GM18502 (cell line): ENCODE measurements at regions not wholly inside any gene's neighbourhood (a gene's known extent, or its start where the extent isn't known, plus 50 kb on each side); places are given as distances from the start of the nearest gene placed in this dataset.

Source experiments
- ATAC-seq: cut with Tn5 transposase; IDR thresholded peaks from one replicate; pipeline ENCODE4 v1.9.1; 2021; ENCODE audit warnings: mild to moderate bottlenecking; ENCODE audit not compliant: unreplicated experiment, poor library complexity

DNA sequence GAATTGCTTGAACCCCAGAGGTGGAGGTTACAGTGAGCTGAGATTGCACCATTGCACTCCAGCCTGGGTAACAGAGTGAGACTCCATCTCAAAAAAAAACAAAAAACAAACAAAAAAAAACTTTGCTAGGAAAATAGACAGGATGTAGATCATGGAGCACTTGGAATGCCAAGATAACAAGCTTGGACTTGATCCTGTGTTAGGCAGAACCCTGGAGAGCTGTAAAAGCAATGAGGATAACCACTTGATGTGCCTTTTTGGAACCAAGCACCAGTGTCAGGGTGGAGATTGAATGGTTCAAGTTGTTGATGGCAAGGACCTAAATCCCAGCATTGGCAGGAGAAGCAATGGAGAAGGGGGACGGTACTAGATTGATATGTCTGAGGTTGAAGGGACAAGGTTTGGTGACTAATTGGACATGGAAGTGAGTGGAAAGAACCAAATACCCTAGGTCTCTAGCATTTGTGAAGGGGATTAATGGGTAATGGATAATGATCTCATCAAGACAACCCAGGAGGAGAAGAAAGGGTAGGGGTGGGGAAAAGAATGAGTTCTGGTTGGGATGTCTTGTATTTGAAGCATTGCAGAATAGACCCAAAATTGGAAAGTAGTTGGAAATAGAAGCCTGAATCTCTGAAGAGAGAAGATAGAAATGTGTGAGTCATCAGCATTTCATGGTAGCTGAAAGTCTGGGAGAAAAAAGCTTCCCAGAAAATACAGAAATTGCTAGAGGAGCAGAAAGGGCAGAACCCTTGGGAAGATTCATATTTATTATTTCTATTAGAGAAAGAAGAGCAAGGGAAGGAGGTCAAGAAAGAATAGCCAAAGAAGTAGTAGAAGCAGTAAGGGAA, 176.7 kb downstream of the NUAK1 start:
- no peak for ATAC-seq

DNA sequence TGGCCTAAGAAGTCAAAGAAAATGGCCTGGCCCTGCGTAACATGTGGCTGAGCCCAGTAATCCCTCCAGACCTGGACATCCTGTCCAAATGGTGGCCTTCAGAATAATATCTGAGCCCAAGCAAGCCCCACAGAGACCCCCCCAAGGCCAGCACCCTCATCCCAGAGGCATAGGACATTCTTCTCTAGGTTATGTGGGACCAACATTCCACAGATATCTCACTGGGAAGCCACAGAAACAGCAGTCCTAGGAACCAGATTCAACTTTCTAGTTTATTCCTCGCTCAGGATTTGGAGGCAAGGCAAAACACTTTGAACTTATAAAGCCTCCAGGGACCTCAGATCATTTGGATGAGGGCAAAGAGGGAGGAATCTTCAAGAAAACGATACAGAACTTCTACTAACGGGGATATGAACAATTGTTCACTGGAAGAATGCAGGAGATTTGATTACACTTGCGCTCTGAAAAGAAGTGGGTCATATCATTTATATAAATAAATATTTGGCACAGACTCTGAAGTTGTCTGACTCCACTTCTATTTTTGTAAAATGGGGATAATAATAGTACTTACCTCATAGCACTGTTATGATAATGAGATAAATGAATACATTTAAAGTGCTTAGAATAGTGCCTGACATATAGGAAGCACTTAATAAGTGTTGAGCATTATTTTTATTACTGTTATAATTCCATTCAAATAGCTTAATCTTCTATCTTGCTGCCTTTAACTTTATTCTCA, 171.5 kb downstream of the NUAK1 start:
- ATAC-seq = no peak

- ATAC-seq = no peak
Observed at GRCh38 chr12:105968025-105968424, 170.7 kb downstream of the NUAK1 start.

GRCh38 chr12:105970885-105971284, 167.9 kb downstream of the NUAK1 start:
- no peak for ATAC-seq

GRCh38 chr12:105974738-105975137, 164.0 kb downstream of the NUAK1 start:
- ATAC-seq = no peak

GRCh38 chr12:105975351-105975750, 163.4 kb downstream of the NUAK1 start:
- ATAC-seq = no peak

GRCh38 chr12:105977236-105977635, 161.5 kb downstream of the NUAK1 start:
- ATAC-seq = no peak

DNA sequence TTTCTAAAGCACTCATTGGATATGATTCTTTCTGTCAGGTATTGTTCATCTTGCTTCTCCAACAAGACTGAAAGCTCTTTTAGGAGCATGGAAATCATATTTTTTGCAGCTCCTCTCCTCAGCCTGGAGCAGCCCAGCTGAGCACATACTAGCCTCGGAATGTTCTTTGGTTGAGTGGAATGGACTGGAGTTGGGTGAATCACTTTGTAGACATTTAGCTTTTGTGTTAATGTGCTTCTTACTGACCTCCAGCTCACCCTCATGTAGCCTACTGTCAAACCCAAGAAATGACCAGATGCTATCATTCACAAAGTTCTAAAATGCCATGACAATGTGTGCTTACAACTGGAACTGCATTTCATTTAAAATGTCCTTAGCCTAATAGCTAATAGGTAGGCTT, 161.1 kb downstream of the NUAK1 start:
- no peak for ATAC-seq

DNA sequence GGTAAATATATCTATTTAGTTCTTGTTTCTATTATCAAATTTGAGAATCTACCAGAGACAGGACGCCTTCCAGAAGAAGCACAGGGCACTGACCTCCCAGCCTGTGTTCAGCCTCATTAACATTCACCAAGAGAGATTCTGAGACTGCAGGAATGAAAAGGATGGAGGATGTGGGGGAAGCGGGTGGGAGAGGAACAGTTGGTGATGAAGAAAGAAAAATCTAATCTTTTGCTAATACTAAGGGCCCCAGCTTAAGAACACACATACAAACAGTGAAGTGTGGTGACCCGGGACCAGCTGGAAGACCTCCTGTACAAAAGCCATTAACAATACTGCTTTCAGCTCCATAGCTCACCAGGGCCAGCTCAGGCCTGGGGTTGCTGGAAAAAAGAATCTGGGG, 160.5 kb downstream of the NUAK1 start:
- ATAC-seq = no peak

GRCh38 chr12:105978686-105979085, 160.1 kb downstream of the NUAK1 start:
- no peak for ATAC-seq

- no peak for ATAC-seq
Observed at GRCh38 chr12:105980085-105980484, 158.7 kb downstream of the NUAK1 start.

- ATAC-seq = no peak
Observed at GRCh38 chr12:105980533-105980932, 158.2 kb downstream of the NUAK1 start.

- ATAC-seq = no peak
Observed at GRCh38 chr12:105982022-105982421, 156.7 kb downstream of the NUAK1 start.

DNA sequence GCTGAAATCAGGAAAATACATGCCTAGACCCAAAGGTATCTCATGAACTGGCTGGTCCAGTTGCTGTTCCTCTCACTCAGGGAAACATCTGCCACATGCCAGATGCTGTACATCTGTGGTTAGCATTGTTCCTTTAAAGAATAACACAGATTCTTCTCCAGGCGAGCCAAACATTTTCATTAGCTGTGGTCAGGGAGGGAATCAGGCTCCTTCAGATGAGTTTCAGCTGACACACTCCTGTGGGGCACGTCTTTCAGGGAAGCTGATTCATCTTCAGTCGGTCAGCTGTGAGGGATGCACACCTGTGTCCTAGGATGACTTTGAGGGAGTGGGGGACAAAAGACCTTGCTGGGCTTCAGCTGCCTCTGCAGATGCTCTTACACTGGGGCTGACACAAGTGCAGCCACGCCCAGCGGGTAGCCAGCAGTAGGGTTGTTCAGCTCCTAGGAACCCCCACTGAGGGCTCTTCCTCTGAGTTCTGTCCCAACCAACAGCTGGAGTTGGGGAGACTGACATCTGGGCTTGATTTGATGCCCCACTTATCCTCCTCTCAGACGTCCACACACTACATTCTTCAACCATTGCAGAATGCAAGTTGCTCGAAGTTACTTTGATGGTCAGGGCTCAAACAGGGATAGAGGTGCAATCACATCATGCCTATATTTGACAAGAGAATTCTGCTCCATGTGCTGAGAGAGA, 155.0 kb downstream of the NUAK1 start:
- ATAC-seq = no peak

DNA sequence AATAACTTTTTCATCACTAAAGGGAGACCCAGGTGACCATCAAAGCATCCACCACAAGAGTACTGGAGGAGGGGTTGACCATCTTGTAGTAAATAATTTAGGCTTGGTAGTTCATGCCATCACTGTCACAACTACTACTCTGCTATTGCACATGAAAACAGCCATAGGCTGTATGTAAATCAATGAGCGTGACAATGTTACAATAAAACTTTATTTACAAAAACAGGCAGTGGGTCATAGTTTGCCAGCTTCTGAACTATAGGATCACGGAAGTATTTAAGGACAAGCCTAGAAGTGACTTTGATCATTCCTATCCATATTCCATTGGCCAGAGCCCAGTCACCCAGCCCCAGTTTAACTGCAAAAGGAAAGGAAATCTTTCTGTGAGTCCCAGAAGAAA, 153.4 kb downstream of the NUAK1 start:
- no peak for ATAC-seq

DNA sequence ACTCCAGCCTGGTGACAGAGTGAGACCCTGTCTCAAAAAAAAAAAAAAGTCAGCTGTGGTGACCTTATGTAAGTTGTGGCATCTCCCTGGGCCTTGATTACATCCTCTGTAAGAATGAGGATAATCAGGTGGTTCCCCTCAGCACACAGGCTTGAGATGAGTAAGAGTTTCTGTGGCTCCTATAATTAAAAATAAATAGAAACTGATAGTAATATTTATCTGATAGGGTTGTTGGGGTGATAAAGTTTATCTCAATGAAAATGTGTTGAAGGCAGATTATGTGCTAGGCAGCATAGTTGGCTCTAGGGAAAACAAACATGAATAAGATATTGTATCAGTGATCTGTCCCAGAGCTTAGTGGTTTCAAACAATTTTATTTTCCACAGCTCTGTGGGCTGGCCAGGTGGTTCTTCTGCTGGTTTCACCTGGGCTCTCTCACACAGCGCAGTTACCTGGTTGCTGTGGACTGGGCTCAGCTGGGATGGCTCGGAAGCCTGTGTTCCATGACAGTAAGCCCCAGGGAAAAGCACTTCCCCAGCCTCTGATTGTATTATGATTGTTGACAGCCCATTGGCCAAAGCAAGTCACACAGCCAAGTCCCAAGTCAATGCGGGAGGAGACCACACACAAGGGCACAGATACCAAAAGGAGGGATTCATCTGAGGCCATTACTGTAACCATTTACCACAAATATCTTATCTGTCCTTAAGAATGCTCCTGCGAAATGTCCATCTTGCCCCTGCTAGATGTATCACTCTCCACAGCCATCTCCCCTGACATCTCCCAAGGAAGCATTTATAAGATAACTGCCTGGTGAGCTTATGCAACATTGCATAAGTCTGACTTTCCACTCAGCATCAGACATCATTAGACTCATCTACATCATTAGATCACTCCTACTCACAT, 151.7 kb downstream of the NUAK1 start:
- no peak for ATAC-seq

GRCh38 chr12:105987685-105988035, 151.1 kb downstream of the NUAK1 start:
- no peak for ATAC-seq

DNA sequence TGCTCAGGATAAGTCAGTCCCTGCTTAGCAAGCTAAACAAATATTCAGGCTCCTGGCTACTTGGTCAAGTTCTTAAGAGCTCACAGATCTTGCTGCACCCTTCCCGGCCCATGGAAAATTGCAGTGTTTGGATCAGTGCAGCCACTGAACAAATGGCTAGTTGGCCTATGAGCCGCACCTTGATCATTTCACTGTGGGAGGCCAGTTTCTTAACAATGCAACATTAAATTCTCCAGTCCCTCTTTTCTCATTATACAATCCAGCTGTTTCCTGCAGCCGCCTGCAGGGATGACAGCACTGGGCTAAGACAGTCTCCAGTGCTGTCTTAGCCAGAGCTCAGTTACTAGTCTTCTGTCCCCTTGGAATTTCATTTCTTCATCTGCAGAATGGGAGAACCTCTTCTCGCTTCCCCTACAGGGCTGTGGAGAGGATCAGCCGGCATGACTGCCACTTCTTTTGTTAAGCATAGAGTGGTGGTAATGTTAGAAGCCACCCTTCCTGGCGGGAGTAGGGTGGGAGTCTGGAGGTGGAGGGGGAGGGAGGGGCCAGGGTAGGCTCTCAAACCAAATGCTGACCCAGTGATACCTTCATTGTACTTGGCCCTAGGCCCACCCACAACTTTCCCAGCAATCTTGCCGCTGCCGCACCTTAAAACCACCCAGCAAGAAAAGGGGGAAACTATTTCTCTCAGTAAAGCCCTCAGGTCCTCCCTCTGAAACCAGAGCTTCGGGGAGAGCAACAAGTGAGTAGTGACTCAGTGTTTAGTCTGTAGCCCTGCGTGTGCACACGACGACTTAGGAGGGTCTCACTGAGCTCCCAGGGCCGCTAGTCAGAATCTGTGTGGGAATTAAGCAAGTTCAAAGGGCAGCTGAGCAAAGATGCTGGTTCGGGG, 145.7 kb downstream of the NUAK1 start:
- ATAC-seq = no peak
